OCI-LY3 (cell line): ENCODE measurements at regions not wholly inside any gene's neighbourhood (a gene's known extent, or its start where the extent isn't known, plus 50 kb on each side); places are given as distances from the start of the nearest gene placed in this dataset.

Source experiments
- H2AFZ ChIP-seq: fragments of 200-600, 300-600 bp; shearing (Covaris generic); 2 replicates; pipeline ENCODE4 v1.6.0; 2014; ENCODE audit warnings: antibody characterized with exemption, low read depth, low read length
- H3K27ac ChIP-seq: fragments of 200-600, 300-600 bp; sonication (generic); 2 replicates; pipeline ENCODE4 v1.5.1; 2014; ENCODE audit warnings: mild to moderate bottlenecking, low read length, moderate library complexity, mixed read lengths
- H3K27me3 ChIP-seq: fragments of 200-600, 300-600 bp; sonication (generic); 2 replicates; pipeline ENCODE4 v1.6.1; 2014; ENCODE audit warnings: low read depth, low read length, mixed read lengths
- H3K36me3 ChIP-seq: fragments of 200-600, 300-600 bp; sonication (generic); replicated peaks from 2 replicates; pipeline ENCODE3; 2014; ENCODE audit warnings: low read depth, low read length, mixed read lengths
- H3K4me1 ChIP-seq: fragments of 300-600, 200-600 bp; sonication (generic); 2 replicates; pipeline ENCODE4 v1.6.1; 2014; ENCODE audit warnings: low read length, mixed read lengths
- H3K4me2 ChIP-seq: fragments of 200-600, 300-600 bp; sonication (generic); 2 replicates; pipeline ENCODE4 v1.6.1; 2014; ENCODE audit warnings: low read length, mixed read lengths
- H3K4me3 ChIP-seq: fragments of 300-600, 200-600 bp; sonication (generic); 2 replicates; pipeline ENCODE4 v1.5.1; 2014; ENCODE audit warnings: antibody characterized with exemption, mild to moderate bottlenecking, low read length, moderate library complexity
- H3K79me2 ChIP-seq: fragments of 300-600, 200-600 bp; shearing (Covaris generic); 2 replicates; pipeline ENCODE4 v1.6.1; 2014; ENCODE audit warnings: mild to moderate bottlenecking, low read length, mixed read lengths
- H3K9ac ChIP-seq: fragments of 300-600, 200-600 bp; shearing (Covaris generic); 2 replicates; pipeline ENCODE4 v1.6.0; 2014; ENCODE audit warnings: mild to moderate bottlenecking, low read length, moderate library complexity
- H3K9me3 ChIP-seq: fragments of 200-600, 300-600 bp; shearing (Covaris generic); 2 replicates; pipeline ENCODE4 v1.6.1; 2014; ENCODE audit warnings: low read length, mixed read lengths; ENCODE audit not compliant: insufficient read depth
- H4K20me1 ChIP-seq: fragments of 200-600, 300-600 bp; sonication (generic); 2 replicates; pipeline ENCODE4 v1.6.1; 2016; ENCODE audit warnings: low read length, mixed read lengths; ENCODE audit not compliant: insufficient read depth
- CTCF ChIP-seq: fragments of 200-600, 300-600 bp; sonication (generic); IDR thresholded peaks from 2 replicates; pipeline ENCODE4 v1.5.1; 2014; ENCODE audit warnings: antibody characterized with exemption, low read length, low read depth
- EZH2phosphoT487 ChIP-seq: fragments of 200-600 bp; shearing (Covaris generic); IDR thresholded peaks from 2 replicates; pipeline ENCODE4 v1.6.1; 2018; ENCODE audit warnings: antibody characterized with exemption, mixed run types, low read depth

GRCh38 chr4:98816816-98817215 is 112.1 kb downstream of the EIF4E start:
- Histone ChIP-seq H3K4me3 (no peak overlapping the region), H3K27me3 (no peaks in the 10 kb centered on the region), H4K20me1 (no peaks in the 10 kb centered on the region), H3K27ac (no peak overlapping the region), H3K9me3 (peaks cover 13% of the 10 kb centered on the region; the same call in 1 of the 2 replicates), H3K79me2 (no peaks in the 10 kb centered on the region), H3K4me2 (no peak overlapping the region), H3K36me3 (no peaks in the 10 kb centered on the region), H2AFZ (no peak overlapping the region), H3K4me1 (no peaks in the 10 kb centered on the region), H3K9ac (no peak overlapping the region)
- TF ChIP-seq CTCF (no peak), EZH2phosphoT487 (no peak)

GRCh38 chr4:98816386-98816785 is 112.5 kb downstream of the EIF4E start:
- Histone ChIP-seq H4K20me1 (no peaks in the 10 kb centered on the region), H3K9me3 (peaks cover 13% of the 10 kb centered on the region; the same call in 1 of the 2 replicates), H3K4me3 (no peak overlapping the region), H3K36me3 (no peaks in the 10 kb centered on the region), H3K79me2 (no peaks in the 10 kb centered on the region), H2AFZ (no peak overlapping the region), H3K9ac (no peak overlapping the region), H3K4me2 (no peak overlapping the region), H3K27me3 (no peaks in the 10 kb centered on the region), H3K27ac (no peak overlapping the region), H3K4me1 (no peaks in the 10 kb centered on the region)
- TF ChIP-seq CTCF: no peak

- H2AFZ ChIP-seq: no peak overlapping the region
- H3K27ac ChIP-seq: no peak overlapping the region
- H3K9ac ChIP-seq: no peak overlapping the region
- TF ChIP-seq CTCF (no peak), EZH2phosphoT487 (no peak)
- H3K27me3 ChIP-seq: no peaks in the 10 kb centered on the region
- H4K20me1 ChIP-seq: no peaks in the 10 kb centered on the region
- H3K4me1 ChIP-seq: no peaks in the 10 kb centered on the region
- no peak overlapping the region for H3K4me3 ChIP-seq
- H3K4me2 ChIP-seq: no peak overlapping the region
- H3K36me3 ChIP-seq: no peaks in the 10 kb centered on the region
- no peaks in the 10 kb centered on the region for H3K79me2 ChIP-seq
- H3K9me3 ChIP-seq: no peaks in the 10 kb centered on the region
Observed at GRCh38 chr4:98804403-98804802, 124.5 kb downstream of the EIF4E start.

GRCh38 chr4:98803251-98803650 is 125.7 kb downstream of the EIF4E start:
- no peaks in the 10 kb centered on the region for H3K79me2 ChIP-seq
- H3K27me3 ChIP-seq: no peaks in the 10 kb centered on the region
- H3K27ac ChIP-seq: no peak overlapping the region
- no peaks in the 10 kb centered on the region for H3K9me3 ChIP-seq
- TF ChIP-seq EZH2phosphoT487: no peak
- TF ChIP-seq CTCF: no peak
- H2AFZ ChIP-seq: no peak overlapping the region
- H3K4me3 ChIP-seq: no peak overlapping the region
- no peaks in the 10 kb centered on the region for H4K20me1 ChIP-seq
- no peaks in the 10 kb centered on the region for H3K36me3 ChIP-seq
- no peak overlapping the region for H3K9ac ChIP-seq
- no peaks in the 10 kb centered on the region for H3K4me1 ChIP-seq
- no peak overlapping the region for H3K4me2 ChIP-seq
